Right kidney (tissue), 1 donor: ENCODE measurements at regions not wholly inside any gene's neighbourhood (a gene's known extent, or its start where the extent isn't known, plus 50 kb on each side); places are given as distances from the start of the nearest gene placed in this dataset.

Experiments
- DNase-seq: peaks from one replicate; pipeline ENCODE4 v3.0.0-alpha.2; 2016

DNA sequence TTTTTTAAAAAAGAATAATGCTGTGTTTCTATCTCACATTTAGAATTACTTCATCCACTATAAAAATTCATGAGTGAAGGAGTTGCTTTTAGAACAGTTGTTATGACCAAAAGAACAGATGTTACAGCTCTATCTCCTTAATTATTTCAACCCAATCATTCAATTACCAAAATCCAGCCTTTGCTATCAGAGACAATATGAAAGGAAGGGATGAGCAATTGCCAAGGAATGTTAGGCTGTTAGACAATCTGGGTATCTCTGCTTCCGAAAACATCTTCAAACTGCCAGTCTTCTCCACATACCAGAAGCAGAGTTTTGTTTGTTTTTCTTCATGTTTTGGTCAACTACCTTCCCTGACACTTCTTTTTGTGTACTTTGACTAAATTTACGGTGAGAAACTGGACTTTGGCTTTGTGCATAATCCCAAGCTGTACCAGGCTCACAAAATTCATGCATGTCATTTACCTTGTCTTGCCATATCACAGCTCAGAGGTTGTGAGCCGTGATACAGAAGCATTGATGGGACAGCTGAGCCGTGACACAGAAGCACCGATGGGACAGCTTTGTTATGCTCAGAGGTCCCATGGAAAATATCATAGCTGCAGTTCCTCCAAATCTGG lies 405.5 kb downstream of the KIF4B start:
- DNase-seq: no peak

DNA sequence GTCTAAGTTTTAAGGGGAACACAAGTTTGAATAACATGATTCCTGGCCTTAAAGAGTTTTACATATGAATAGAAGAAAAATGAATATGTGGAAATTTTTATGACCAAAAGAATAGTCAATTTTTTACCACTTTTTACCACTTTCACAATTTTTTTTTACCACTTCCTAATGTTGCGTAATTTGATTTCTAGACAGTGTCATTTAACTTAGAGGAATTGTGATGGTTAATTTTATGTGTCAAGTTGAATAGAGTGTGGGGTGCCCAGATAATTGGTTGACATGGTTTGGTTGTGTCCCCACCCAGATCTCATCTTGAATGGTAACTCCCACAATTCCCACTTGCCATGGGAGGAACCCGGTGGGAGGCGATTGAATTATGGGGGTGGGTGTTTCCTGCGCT lies 416.6 kb downstream of the KIF4B start:
- DNase-seq: no peak

DNA sequence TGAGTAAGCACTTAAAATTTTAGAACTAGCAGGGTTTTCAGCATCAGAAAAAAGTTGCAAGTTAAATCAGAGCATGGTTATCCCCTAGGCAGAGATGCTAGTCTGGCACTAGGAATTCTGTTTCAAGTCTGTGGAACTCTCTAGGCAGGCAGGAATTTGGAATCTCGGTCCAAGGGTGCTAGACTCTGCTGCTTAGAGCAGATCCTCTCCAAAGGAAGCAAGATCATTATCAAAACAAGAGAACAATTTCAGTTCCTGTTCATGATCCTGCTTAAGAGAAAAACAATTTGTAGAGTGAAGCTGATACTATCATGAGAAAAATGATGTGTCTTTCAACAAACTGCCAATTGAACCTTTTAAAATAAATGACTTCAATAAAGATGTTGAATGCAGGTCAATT lies 420.7 kb downstream of the KIF4B start:
- DNase-seq: no peak

DNA sequence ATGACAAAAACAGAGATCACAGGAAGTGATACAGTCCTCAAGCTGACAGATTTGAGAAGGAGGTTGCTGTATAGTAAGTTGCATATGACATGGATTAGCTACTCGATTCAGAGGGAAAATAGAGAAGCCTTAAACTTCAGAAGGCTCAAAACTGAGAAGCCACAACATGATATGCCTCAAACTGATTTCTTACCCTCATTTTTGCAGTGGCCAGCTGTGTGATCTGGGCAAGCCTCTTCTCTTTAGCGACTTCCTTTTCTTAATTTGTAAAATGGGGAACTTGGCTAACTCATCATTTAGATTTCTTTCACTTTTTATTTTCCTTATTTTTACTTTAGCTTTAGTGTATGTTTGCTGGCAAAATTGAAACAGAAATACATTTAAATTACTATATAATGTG lies 421.1 kb downstream of the KIF4B start:
- DNase-seq: no peak

DNA sequence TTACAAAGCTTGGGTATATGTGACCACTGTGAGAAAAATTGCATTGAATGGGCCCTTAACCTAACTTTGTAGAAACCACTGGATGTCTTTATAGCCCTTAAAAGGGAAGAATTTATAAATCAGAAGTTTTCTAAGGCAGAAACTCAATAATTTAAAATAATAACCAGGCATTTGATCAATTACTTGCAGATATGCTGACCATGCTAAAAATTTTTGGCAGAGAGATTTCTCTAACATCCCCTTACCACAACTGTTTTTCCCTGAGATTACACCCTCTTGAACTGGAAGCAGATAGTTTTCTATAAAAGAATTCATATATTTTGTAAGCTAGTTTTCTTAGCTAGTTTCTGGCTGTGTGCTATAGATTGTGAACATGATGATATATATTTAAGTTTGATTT lies 428.3 kb downstream of the KIF4B start:
- DNase-seq: no peak

DNA sequence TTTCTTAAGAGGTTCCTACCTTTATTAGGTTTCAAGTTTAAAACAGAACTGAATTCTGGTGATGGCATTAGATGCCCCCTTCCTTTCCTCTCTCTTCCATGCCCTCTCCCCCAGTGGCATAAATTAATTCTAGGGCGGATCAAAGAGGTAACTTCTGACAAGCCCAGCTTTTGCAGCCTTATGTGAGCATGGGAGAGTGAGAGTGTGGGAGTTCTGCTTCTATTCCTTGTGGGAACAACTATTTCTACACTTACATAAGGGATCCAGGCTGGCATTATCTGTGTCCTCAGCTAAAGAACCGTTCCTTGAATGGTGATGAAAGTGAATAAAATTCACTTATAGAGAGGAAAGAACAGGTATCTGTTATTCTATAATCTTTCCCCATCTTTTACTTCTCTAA lies 437.6 kb downstream of the KIF4B start:
- DNase-seq: no peak

DNA sequence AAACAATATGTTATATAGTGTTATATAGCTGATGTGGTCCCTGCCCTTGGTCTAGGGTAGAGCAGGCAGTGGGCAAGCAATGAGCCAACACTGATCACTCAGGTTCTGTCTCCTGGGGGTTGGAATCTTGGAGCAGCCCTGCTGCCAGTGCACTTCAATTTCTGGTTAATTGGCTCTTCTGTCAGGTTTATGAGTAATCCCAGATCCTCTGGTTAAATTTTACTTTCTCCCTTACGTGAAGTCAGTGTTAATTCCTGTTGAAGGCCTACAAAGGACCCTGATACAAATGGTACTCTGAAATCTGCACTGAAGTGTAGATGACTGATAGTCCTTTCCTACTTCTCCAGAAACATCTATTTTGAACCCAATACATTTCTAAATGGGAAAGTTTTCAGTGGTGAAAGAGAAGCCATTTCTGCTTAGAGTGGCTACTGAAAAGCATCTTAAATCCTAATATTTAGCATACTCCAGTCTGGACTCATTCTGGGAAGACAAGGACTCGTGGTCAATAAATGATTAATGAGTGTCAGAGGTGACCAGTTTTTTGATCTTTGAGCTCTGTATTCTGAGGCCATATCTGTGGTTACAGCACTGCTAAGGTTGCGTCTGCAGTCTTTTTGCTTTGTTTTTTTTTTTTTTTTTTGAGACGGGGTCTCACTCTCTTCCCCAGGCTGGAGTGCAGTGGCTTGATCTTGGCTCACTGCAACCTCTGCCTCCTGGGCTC lies 442.4 kb downstream of the KIF4B start:
- DNase-seq: peak; percentile 4

DNA sequence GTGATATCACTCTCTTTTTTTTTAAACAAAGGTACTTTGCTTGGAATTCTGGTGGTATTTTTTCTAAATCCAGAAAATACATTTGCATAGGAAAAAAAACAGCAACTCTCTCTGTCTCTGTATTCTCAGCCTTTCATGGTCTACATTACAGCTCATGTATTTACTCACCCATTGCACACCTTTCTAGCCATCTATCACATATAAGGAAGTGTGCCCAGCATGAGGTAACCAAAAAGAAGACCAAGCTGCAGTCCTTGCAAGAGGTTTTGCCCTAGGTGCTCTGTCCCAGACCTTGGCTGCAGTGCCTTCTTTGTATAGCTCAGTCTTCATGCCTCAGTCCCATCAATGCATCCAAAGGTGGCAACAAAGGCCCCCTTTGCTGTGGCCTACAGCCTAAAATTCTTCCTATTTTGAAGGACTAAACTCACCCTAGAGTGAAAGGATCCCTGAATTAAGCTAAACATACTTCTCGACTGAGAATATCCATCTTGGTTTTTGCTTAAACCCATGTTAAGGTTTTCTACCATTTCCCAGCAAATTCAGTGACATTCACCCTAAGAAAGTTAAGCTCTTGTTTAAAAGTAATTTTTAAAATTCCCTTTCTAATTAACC lies 446.4 kb downstream of the KIF4B start:
- DNase-seq: no peak

DNA sequence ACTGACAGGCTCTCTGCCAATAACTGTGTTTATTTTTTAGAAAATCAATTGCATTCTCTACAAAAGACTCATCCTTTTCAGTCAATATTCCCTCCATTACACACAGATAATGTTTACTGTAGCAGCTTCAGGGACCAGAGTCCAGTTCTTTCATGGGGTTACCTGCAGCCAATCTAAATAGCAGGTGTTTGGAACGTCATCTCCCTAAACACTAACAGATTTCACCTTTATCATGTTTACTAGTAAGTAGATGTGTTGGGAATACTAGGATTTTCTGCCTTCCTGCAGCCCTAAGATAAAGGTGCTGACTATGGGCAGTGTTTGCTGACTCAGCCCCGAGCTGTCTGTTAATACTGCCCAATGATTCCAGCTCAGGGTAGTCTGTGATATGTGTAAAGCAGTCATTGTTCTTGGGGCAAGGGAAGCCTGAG lies 447.0 kb downstream of the KIF4B start:
- no peak for DNase-seq

DNA sequence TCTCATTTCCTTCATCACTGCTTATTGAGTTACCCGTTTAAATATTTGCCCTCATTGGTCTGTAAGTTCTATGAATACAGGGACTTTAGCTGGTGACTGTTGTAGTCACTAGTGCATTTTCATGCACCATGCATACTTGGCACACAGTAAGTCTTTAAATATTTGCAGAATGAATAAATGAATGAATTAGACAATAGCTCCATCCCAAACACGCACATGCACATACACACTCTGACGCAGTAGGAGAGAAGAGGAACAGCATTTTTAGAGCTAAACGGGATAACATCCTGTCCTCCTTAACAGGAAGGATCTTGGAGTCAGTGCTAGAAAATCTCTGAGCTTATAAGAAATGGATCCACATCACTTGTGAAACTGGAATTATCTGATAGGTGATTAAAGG lies 447.7 kb downstream of the KIF4B start:
- no peak for DNase-seq

DNA sequence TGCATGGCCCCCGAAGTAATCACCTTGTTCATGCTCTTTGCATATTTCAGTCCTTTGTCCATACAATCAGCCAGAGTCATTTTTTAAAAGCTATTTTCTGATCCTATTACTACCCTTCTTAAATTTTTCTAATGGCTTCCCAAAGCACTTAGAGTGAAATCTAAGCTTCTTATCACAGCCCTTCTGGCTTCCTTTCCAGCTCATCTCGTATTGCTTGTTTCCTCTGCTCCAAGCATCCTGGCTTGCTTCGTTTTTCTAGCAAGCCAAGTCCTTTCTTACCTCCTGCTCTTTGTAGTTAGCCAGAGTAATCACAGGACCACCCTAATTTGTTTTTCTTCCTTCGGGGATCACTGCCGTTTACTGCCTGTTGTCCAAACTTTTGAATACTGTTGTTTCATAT lies 453.3 kb downstream of the KIF4B start:
- DNase-seq: no peak

DNA sequence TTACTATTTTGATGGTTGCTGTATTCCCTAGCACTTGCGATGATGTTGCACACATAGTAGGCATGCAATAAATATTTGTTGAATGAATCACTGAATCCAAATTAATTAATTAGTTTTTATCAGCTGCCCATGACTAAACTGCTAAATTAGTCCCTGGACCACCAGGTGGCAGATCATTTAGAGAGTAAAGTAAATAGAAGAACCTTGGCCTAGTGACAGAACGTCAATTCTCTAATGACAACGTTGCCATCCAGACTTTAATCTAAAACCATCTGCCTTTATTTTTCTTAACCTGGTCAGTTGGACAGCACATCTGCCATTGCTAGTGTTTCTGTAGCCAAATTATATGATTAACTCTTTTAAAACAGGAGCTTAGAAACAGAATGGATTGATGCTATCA lies 457.5 kb downstream of the KIF4B start:
- DNase-seq: no peak

DNA sequence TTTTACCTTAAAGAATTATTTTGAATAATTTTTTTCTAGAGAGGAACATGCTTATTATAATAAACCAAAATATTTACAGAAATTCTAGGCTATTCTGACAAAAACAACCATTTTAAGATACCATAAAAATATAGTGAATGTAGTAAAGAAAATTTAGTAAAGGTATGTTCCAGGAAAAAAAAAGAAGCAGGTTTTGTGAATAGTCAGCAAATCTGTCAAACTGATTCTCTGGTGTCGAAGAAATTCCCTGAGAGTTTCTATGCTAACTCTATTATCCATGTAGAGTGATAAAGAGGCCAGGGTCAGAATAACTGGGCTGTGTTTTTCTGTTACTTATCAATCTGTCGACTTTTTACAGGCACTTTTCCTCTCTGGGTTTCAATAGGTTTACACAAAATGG lies 459.2 kb downstream of the KIF4B start:
- DNase-seq: no peak

DNA sequence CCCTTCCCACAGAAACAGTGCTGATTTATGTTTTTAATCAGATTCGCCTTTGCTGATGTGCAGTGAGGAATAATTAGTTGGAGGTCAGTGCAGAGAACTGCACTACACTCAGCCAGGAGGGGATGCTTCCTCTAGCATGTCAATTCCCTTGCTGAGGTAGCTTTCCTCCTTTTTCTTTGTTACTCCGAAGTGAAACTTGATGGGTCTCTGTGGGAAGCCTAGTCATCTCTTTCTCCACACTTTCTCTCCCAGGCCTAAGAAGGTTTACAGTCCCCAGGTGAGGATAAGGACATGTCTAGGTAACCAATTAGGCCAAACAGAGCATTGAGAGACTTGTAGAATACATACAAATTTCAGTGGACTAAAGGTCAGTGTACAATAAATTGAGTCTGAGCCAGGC lies 461.8 kb downstream of the KIF4B start:
- DNase-seq: no peak

DNA sequence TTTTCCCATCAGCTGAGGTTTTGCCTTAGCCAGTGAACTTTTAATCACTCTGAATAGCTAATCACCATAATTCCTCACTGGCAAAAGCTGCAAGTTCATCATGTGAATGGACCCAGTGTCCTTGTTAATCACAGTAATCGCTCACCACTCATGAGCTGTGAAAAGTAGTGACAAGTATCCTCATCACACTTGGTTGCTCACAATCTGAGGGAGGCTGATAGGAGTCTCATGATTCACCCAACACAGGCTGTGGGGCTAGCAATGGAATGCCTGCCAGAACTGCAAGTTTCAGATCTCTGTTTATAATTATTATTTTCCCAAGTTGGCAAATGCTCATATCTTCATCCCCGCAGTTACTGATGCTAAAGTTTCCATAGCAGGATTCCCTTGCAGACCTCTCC lies 467.2 kb downstream of the KIF4B start:
- no peak for DNase-seq

DNA sequence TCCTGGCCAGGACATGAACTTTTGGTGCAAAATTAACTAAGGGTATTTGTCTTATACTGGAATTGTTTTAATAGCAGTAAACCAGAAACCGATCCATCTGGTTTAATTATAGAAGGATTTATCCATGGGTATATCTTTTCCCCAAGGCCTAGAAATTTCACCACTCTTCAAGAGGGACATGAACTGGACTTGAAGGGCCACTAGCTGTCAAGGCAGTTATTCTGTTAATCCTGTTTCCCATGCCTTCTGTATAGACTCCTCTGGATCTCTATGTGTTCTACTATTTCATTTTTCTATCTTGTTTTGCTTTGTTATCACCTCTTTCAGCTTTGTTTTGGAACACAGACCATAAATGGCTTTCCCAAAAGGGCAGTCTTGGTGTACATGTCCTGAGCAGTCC lies 467.6 kb downstream of the KIF4B start:
- no peak for DNase-seq

DNA sequence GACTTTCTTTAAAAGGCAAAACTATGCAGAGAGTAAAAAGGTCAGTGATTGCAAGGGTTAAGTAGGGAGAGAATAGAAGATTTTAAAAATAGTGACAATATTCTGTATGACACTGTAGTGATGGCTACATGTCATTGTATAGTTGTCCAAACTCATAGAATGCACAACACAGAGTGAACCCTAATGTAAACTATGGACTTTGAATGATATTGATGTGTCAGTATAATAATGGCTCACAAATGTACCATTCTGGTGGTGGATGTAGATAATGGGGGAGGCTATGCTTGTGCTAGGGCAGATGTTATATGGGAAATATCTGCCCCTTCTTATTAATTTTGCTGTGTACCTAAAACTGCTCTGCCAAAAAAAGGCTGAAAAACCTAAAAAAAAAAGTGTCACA lies 468.9 kb downstream of the KIF4B start:
- DNase-seq: no peak

DNA sequence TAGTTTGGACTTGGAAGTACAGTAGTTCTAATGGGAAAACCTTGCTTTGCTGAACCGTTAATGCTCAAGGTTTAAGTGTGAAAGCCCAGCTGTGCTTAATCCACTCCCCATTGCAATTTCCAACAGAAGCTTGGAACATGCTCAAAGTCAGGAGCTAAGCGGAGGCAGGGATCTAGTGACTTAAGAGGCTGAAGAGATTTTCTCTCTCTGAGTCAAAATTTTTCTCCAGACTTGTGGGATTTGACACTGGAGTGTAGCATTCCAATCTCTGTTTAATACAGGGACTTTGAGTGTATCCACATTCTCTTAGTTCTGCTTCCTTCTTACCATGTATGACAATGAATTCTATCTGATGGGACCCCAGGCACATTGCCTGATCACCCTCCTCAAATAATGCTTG lies 471.8 kb downstream of the KIF4B start:
- DNase-seq: no peak

DNA sequence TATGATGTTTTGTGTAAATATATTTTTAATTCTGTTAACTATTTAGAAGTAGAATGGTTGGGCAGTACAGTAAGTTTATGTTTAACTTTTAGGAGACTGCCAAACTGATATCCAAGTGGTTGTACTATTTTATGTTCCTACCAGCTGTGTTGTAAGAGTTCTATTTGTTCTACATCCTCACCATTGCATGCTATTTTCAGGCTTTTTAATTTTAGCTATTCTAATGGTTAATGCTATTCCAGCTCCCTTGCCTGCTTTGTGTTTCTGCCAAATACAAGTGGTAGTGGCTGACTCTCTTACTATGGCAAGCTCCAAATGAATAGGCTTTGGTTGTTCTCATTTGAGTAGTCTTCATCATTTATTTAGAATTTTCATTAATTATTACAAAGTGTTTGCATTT lies 476.4 kb downstream of the KIF4B start:
- DNase-seq: no peak

DNA sequence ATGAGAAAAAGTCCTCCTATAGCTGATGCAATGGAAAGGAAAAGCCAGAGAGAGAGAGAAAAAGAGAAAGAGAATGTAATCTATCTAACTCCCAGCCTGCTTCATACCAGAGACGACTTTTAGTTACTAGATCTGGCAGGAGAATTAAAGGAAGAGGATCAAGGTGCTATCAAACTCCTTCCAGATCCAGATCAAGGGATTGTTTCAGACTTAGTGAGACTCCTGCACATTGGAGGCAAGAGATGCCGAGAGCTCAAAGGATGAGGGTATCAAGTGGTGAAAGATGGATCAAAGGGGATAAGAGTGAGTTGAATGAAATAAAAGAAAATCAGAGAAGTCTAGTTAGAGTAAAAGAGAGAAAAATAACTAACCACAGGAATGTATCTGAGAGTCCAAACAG lies 478.6 kb downstream of the KIF4B start:
- no peak for DNase-seq

DNA sequence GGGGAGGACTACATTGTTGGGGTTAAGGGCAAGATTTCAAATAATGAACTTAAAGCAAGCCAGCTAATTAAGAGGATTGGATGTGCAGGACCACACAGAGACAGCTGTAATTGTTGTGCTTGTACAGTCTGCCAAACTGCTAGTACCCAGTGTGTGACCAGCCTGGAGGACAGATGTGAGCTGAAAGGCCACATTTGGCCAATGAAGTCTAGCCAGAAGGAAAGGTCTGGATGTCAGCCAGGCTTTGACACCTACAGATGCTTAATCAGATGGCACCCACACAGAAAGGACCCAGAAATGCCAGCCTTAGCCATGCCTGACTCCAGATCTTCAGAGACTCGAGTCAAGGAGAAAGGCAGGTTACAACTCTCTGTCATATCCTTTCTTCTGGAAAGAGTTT lies 491.1 kb downstream of the KIF4B start:
- no peak for DNase-seq

DNA sequence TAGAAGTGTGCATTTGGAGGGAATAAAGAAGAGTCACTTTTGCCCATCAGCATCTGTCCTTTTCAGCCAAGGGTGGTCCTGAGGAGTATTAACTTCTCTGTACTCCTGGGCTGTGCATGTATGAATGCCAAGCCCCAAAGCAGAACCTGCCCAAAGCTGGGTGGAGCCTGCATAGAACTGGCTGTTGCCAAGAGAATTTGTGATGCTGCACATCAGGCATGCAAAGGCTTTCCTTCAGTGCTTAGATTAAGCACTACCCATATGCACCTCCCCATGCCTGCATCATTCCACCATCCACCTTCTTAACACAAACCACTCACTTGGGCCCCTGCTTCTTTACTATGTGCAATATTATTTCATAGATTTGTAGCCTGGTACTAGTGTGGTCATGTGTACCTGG lies 493.8 kb downstream of the KIF4B start:
- no peak for DNase-seq

DNA sequence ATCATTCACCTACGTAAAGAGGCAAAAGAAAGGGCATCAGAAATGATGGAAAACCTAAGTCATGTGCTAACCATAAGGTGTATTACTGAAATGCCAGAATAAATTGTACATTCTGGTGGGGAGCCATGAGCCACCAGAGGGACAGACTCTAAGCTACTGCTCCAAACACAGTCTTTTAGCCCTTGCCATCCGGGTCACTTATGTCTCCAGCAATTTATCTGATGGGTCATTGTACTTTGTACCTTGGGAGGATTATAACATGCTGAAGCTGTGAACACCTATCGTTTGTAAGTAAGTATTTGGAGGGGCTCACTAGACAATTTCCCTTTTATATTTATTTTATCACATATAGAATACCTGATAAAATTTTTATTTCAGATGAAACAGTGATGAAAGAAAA lies 495.1 kb downstream of the KIF4B start:
- DNase-seq: no peak

DNA sequence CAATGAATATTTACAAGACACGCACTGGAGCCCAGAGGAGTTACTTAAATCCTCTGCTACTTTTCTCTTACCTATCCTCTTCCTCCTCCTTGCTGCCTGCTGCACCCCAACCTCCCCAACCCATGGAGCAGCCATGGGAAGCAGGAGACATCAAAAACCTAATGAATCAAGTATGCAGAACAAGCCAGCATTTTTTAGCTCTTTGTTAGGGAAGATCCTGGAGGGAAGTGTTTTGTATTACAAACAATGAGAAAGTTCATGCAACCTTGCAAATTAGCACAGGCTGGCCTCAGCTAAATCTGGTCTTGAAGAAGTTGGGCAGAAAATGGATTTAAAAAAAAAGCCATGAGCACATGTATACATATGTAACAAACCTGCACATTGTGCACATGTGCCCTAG lies 498.8 kb downstream of the KIF4B start:
- DNase-seq: no peak
